Fibroblast of mammary gland (primary cell): ENCODE measurements at regions not wholly inside any gene's neighbourhood (a gene's known extent, or its start where the extent isn't known, plus 50 kb on each side); places are given as distances from the start of the nearest gene placed in this dataset.

Source experiments
- DNase-seq: peaks from one replicate; pipeline ENCODE4 v3.0.0-alpha.2; 2010; ENCODE audit warnings: low read depth
- H3K4me3 ChIP-seq: 2 replicates; pipeline ENCODE4 v1.5.1; 2011; ENCODE audit warnings: low read depth, mild to moderate bottlenecking, low read length, moderate library complexity; ENCODE audit not compliant: control insufficient read depth
- CTCF ChIP-seq: conservative IDR thresholded peaks from 2 replicates; pipeline ENCODE4 v1.5.1; 2011; ENCODE audit warnings: low read depth, low read length, inconsistent platforms; ENCODE audit not compliant: control insufficient read depth, insufficient read depth

GRCh38 chr17:34067011-34067410, 188.1 kb upstream of the CCL2 start:
- no peak for TF ChIP-seq CTCF
- DNase-seq, result no peak
- H3K4me3 ChIP-seq, result no peak overlapping the region

- H3K4me3 ChIP-seq, result no peak overlapping the region
- no peak for TF ChIP-seq CTCF
Measured at GRCh38 chr17:34068571-34068970, 186.5 kb upstream of the CCL2 start.

GRCh38 chr17:34070712-34071111, 184.4 kb upstream of the CCL2 start:
- no peak for DNase-seq
- H3K4me3 ChIP-seq, result no peak overlapping the region
- no peak for TF ChIP-seq CTCF

More at GRCh38 chr17:34068571-34068970, 186.5 kb upstream of the CCL2 start:
- DNase-seq, result no peak

- no peak for TF ChIP-seq CTCF
- no peak overlapping the region for H3K4me3 ChIP-seq
- DNase-seq, result no peak
Measured at GRCh38 chr17:34071886-34072420, 183.1 kb upstream of the CCL2 start.

- TF ChIP-seq CTCF, result no peak
- DNase-seq, result no peak
- H3K4me3 ChIP-seq, result no peak overlapping the region
Measured at GRCh38 chr17:34075076-34075475, 180.0 kb upstream of the CCL2 start.

- no peak overlapping the region for H3K4me3 ChIP-seq
- DNase-seq, result no peak
- no peak for TF ChIP-seq CTCF
Measured at GRCh38 chr17:34076743-34077631, 178.1 kb upstream of the CCL2 start.

GRCh38 chr17:34081269-34081668, 173.8 kb upstream of the CCL2 start:
- no peak overlapping the region for H3K4me3 ChIP-seq
- peak; percentile 12 for DNase-seq
- peak; percentile 44 for TF ChIP-seq CTCF
